MM.1S (cell line): ENCODE measurements at regions not wholly inside any gene's neighbourhood (a gene's known extent, or its start where the extent isn't known, plus 50 kb on each side); places are given as distances from the start of the nearest gene placed in this dataset.
"Not testable (repeated sequence)": the region's sequence is repeated elsewhere in the genome, so short reads cannot be mapped to it uniquely, and the experiment has no call there.

ENCODE experiments used
- DNase-seq: peaks from one replicate; pipeline ENCODE4 v3.0.0-alpha.2; 2015
- H2AFZ ChIP-seq: fragments of 300-600 bp; sonication (generic); 2 replicates; pipeline ENCODE4 v1.6.0; 2016; ENCODE audit warnings: antibody characterized with exemption, low read length
- H3F3A ChIP-seq: fragments of 300-600 bp; sonication (generic); 2 replicates; pipeline ENCODE4 v1.6.1; 2016; ENCODE audit warnings: mild to moderate bottlenecking, antibody characterized with exemption, low read length, moderate library complexity, mixed read lengths; ENCODE audit not compliant: insufficient read depth
- H3K27ac ChIP-seq: fragments of 300-600 bp; sonication (generic); 2 replicates; pipeline ENCODE4 v1.5.1; 2016; ENCODE audit warnings: mild to moderate bottlenecking, low read length
- H3K27me3 ChIP-seq: fragments of 300-600 bp; sonication (generic); replicated peaks from 2 replicates; pipeline ENCODE4 v1.6.0; 2016; ENCODE audit warnings: low read length; ENCODE audit not compliant: insufficient read depth
- H3K36me3 ChIP-seq: fragments of 300-600 bp; sonication (generic); replicated peaks from 2 replicates; pipeline ENCODE4 v1.6.1; 2016; ENCODE audit warnings: mild to moderate bottlenecking, low read length, mixed read lengths; ENCODE audit not compliant: insufficient read depth
- H3K4me1 ChIP-seq: fragments of 300-600 bp; sonication (generic); 2 replicates; pipeline ENCODE4 v1.6.1; 2016; ENCODE audit warnings: low read length, mixed read lengths
- H3K4me2 ChIP-seq: fragments of 300-600 bp; sonication (generic); 2 replicates; pipeline ENCODE4 v1.6.0; 2016; ENCODE audit warnings: low read depth, low read length
- H3K4me3 ChIP-seq: fragments of 300-600 bp; sonication (generic); 2 replicates; pipeline ENCODE4 v1.5.1; 2016; ENCODE audit warnings: low read length, mixed read lengths
- H3K79me2 ChIP-seq: fragments of 300-600 bp; sonication (generic); 2 replicates; pipeline ENCODE4 v1.6.1; 2016; ENCODE audit warnings: mixed run types, low read length, mixed read lengths
- H3K9ac ChIP-seq: fragments of 300-600 bp; sonication (generic); 2 replicates; pipeline ENCODE4 v1.6.1; 2016; ENCODE audit warnings: low read length, mixed read lengths
- H3K9me2 ChIP-seq: fragments of 300-600 bp; sonication (generic); replicated peaks from 2 replicates; pipeline ENCODE4 v1.6.1; 2016; ENCODE audit warnings: mild to moderate bottlenecking, low read length, mixed read lengths; ENCODE audit not compliant: insufficient read depth
- H3K9me3 ChIP-seq: fragments of 300-600 bp; sonication (generic); replicated peaks from 2 replicates; pipeline ENCODE4 v1.6.1; 2016; ENCODE audit warnings: mild to moderate bottlenecking, low read length, mixed read lengths; ENCODE audit not compliant: insufficient read depth
- H4K20me1 ChIP-seq: fragments of 300-600 bp; sonication (generic); 2 replicates; pipeline ENCODE4 v1.6.1; 2016; ENCODE audit warnings: mild to moderate bottlenecking, low read length, moderate library complexity, mixed read lengths; ENCODE audit not compliant: insufficient read depth
- CTCF ChIP-seq: fragments of 300-600 bp; sonication (generic); IDR thresholded peaks from 2 replicates; pipeline ENCODE4 v1.5.1; 2016; ENCODE audit warnings: antibody characterized with exemption, low read length, mixed read lengths
- EZH2 ChIP-seq: fragments of 300-600 bp; sonication (generic); optimal IDR thresholded peaks from 2 replicates; pipeline ENCODE3; 2017; ENCODE audit warnings: low read depth, mild to moderate bottlenecking, antibody characterized with exemption, low read length, mixed read lengths
- EZH2phosphoT487 ChIP-seq: fragments of 300-600 bp; sonication (generic); IDR thresholded peaks from 2 replicates; pipeline ENCODE4 v1.6.1; 2018; ENCODE audit warnings: antibody characterized with exemption, low read length

GRCh38 chr11:115612046-115612730, 108.0 kb upstream of the CADM1 start:
- Histone ChIP-seq H3K9me2 (no peaks in the 10 kb centered on the region), H3K27me3 (no peaks in the 10 kb centered on the region), H3K4me1 (no peaks in the 10 kb centered on the region), H3K36me3 (no peaks in the 10 kb centered on the region), H4K20me1 (no peaks in the 10 kb centered on the region), H3K27ac (no peak overlapping the region), H2AFZ (no peak overlapping the region), H3K4me2 (no peak overlapping the region), H3K9me3 (no peaks in the 10 kb centered on the region), H3K9ac (no peak overlapping the region), H3F3A (no peaks in the 10 kb centered on the region), H3K4me3 (no peak overlapping the region), H3K79me2 (no peaks in the 10 kb centered on the region)
- no peak for DNase-seq
- TF ChIP-seq EZH2phosphoT487 (no peak), EZH2 (no peak), CTCF (no peak)

- Histone ChIP-seq H3K27ac (no peak overlapping the region), H2AFZ (no peak overlapping the region), H3K9ac (no peak overlapping the region), H3K4me2 (no peak overlapping the region), H3K4me1 (no peaks in the 10 kb centered on the region), H3K9me2 (no peaks in the 10 kb centered on the region), H4K20me1 (no peaks in the 10 kb centered on the region), H3K4me3 (no peak overlapping the region), H3K27me3 (no peaks in the 10 kb centered on the region), H3K79me2 (no peaks in the 10 kb centered on the region), H3K36me3 (no peaks in the 10 kb centered on the region), H3F3A (no peaks in the 10 kb centered on the region), H3K9me3 (no peaks in the 10 kb centered on the region)
- no peak for TF ChIP-seq EZH2phosphoT487
- TF ChIP-seq CTCF = no peak
- TF ChIP-seq EZH2 = no peak
- DNase-seq = no peak
Measured at GRCh38 chr11:115611343-115611742, 107.1 kb upstream of the CADM1 start.

GRCh38 chr11:115610908-115611307, 106.7 kb upstream of the CADM1 start:
- Histone ChIP-seq H3F3A (no peaks in the 10 kb centered on the region), H3K36me3 (no peaks in the 10 kb centered on the region), H3K4me3 (no peak overlapping the region), H3K4me2 (no peak overlapping the region), H4K20me1 (no peaks in the 10 kb centered on the region), H3K9ac (no peak overlapping the region), H3K27me3 (no peaks in the 10 kb centered on the region), H2AFZ (no peak overlapping the region), H3K4me1 (no peaks in the 10 kb centered on the region), H3K9me3 (no peaks in the 10 kb centered on the region), H3K79me2 (no peaks in the 10 kb centered on the region), H3K27ac (no peak overlapping the region), H3K9me2 (no peaks in the 10 kb centered on the region)
- no peak for DNase-seq
- no peak for TF ChIP-seq EZH2phosphoT487
- TF ChIP-seq CTCF = no peak
- TF ChIP-seq EZH2 = no peak

GRCh38 chr11:115610234-115610633, 106.0 kb upstream of the CADM1 start:
- H3K4me3 ChIP-seq, H4K20me1 ChIP-seq, H2AFZ ChIP-seq, H3F3A ChIP-seq, H3K9me2 ChIP-seq, H3K36me3 ChIP-seq, H3K9me3 ChIP-seq, H3K4me2 ChIP-seq, H3K27ac ChIP-seq, H3K79me2 ChIP-seq, H3K9ac ChIP-seq, H3K27me3 ChIP-seq, DNase-seq, H3K4me1 ChIP-seq: not testable (repeated sequence)
